ENCODE measurements at regions not wholly inside any gene's neighbourhood (a gene's known extent, or its start where the extent isn't known, plus 50 kb on each side); places are given as distances from the start of the nearest gene placed in this dataset.

- 65 to 84% (median 75%) methylated on average over 2 of the region's 2 CpGs for WGBS, 4 donors
- DNase-seq = no peak
- intact Hi-C loops (cut with DNase I) = no loop called here
- no peak overlapping the region for H3K4me3 ChIP-seq
- H3K4me1 ChIP-seq (replicated peaks in 1 of 2) = no peaks in the 10 kb centered on the region
- H3K27me3 ChIP-seq = peaks cover 18% of the 10 kb centered on the region
- H3K36me3 ChIP-seq (replicated peaks in 1 of 2) = no peaks in the 10 kb centered on the region
- H3K27ac ChIP-seq = no peak overlapping the region
- no peak for TF ChIP-seq POLR2A (IDR thresholded peaks at IDR 0.05)
- TF ChIP-seq, protein P1, sequence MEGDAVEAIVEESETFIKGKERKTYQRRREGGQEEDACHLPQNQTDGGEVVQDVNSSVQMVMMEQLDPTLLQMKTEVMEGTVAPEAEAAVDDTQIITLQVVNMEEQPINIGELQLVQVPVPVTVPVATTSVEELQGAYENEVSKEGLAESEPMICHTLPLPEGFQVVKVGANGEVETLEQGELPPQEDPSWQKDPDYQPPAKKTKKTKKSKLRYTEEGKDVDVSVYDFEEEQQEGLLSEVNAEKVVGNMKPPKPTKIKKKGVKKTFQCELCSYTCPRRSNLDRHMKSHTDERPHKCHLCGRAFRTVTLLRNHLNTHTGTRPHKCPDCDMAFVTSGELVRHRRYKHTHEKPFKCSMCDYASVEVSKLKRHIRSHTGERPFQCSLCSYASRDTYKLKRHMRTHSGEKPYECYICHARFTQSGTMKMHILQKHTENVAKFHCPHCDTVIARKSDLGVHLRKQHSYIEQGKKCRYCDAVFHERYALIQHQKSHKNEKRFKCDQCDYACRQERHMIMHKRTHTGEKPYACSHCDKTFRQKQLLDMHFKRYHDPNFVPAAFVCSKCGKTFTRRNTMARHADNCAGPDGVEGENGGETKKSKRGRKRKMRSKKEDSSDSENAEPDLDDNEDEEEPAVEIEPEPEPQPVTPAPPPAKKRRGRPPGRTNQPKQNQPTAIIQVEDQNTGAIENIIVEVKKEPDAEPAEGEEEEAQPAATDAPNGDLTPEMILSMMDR (IDR thresholded peaks at IDR 0.05) = no peak
- H3K9me3 ChIP-seq (replicated peaks in 1 of 3) = no peaks in the 10 kb centered on the region
Measured at GRCh38 chr20:22492497-22492896, 91.9 kb downstream of the FOXA2 start.

- WGBS, 4 donors = 56 to 71% (median 60%) methylated on average over 3 of the region's 3 CpGs
- H3K27ac ChIP-seq = no peak overlapping the region
- TF ChIP-seq, protein P1 (IDR thresholded peaks at IDR 0.05) = no peak
- no peak for TF ChIP-seq POLR2A (IDR thresholded peaks at IDR 0.05)
- no peak for DNase-seq
- no peaks in the 10 kb centered on the region for H3K4me1 ChIP-seq (replicated peaks in 1 of 2)
- H3K4me3 ChIP-seq = no peak overlapping the region
- no peaks in the 10 kb centered on the region for H3K9me3 ChIP-seq (replicated peaks in 1 of 3)
- intact Hi-C loops (cut with DNase I) = no loop called here
- H3K36me3 ChIP-seq (replicated peaks in 1 of 2) = no peaks in the 10 kb centered on the region
- peaks cover 18% of the 10 kb centered on the region for H3K27me3 ChIP-seq
Measured at GRCh38 chr20:22491194-22491505, 93.2 kb downstream of the FOXA2 start.

DNA sequence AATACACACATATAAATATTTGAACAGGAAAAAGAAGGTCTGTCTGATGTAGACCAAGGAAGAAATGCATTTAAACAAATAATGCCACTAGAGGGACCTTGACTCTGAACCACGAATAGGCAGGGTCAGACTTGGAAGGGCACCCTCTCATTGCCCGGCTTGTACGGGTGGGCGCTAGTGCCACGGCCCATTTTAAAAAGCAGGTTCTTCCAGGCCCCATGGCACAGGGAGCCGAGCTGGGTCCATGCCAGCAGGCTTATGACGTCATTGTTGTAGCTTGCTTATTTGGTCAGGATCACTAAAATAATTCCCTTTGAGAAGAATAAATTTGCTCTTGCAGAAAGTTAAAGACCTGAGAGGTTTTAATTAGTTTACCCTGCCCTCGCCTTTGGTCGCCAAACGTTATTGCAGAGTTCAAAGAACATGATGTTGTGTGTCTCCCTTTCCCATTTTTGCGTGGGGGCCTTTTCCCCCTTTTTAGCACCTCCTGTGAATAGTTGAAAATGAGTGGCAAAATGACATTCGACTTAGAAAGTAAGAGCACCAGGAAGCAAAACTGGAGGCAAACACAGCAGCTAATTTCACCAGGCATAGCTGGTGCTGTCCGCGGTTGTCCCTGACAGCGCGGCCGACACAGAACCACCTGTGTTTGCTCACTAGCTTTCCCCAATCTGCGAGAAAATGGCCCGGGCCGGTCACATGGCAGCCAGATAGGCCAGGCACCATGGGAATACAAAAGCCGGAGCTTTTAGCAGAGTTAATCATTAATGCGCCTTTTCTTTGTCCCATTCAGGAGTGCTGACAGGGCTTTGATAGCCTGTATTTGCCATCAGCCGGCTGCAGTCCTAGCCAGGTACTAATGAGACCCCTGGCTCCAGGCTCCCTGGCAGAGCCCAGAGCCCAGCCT lies 93.8 kb downstream of the FOXA2 start:
- no peaks in the 10 kb centered on the region for H3K36me3 ChIP-seq (replicated peaks in 1 of 2)

DNA sequence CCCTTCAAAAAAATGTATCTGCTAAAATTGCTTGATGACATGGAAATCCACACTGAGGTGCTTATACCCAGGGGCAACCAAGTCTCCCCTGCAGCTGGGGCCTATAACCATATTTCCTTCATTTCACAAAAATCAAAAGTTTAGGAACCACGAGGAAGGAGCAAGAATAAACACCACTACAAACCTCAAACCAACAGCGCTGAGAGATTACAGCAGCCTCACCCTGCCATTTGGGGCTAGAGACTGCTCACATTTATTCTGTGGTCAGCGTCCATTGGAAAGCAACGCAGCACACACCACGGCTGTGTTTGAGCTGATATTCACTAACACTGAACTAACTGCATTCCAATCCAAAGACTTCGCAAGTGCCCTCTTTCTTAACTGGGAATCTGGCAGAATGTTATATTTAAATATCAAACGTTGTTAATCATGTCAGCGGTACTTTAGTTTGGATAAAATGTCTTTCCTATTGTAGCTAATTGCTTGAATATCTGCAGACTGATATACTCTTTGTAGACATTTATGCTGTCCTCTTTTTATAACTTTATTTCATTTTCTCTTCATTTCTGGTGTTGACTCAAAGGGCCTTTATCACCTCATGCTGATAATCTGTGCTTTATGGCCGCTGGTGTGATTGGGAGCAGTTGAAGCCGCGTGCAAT lies 94.6 kb downstream of the FOXA2 start:
- no peak for DNase-seq
- TF ChIP-seq POLR2A (IDR thresholded peaks at IDR 0.05) = no peak
- TF ChIP-seq, protein P1 (IDR thresholded peaks at IDR 0.05) = no peak
- intact Hi-C loops (cut with DNase I) = no loop called here
- Histone ChIP-seq H3K4me3 (no peak overlapping the region), H3K9me3 (replicated peaks in 1 of 3) (no peaks in the 10 kb centered on the region), H3K27ac (no peak overlapping the region), H3K4me1 (replicated peaks in 1 of 2) (no peaks in the 10 kb centered on the region), H3K36me3 (replicated peaks in 1 of 2) (no peaks in the 10 kb centered on the region), H3K27me3 (peaks cover 18% of the 10 kb centered on the region)
- 65 to 74% (median 71%) methylated on average over 11 of the region's 11 CpGs for WGBS, 4 donors

More for the DNA sequence above, 93.8 kb downstream of the FOXA2 start:
- WGBS, 4 donors = 50 to 62% (median 57%) methylated on average over 19 to 23 of the region's 23 CpGs
- no peak for TF ChIP-seq POLR2A (IDR thresholded peaks at IDR 0.05)
- TF ChIP-seq, protein P1 (IDR thresholded peaks at IDR 0.05) = no peak
- no peak for DNase-seq
- Histone ChIP-seq H3K9me3 (replicated peaks in 1 of 3) (no peaks in the 10 kb centered on the region), H3K4me3 (no peak overlapping the region), H3K27me3 (peaks cover 18% of the 10 kb centered on the region), H3K4me1 (replicated peaks in 1 of 2) (no peaks in the 10 kb centered on the region), H3K27ac (no peak overlapping the region)
- intact Hi-C loops (cut with DNase I) = no loop called here
